A673 (cell line): ENCODE measurements at regions not wholly inside any gene's neighbourhood (a gene's known extent, or its start where the extent isn't known, plus 50 kb on each side); places are given as distances from the start of the nearest gene placed in this dataset.

Experiments used
- BruUV-seq: library from RNA; stranded (reverse); fragments of 400-500 nt; replicated peaks from 2 replicates; lab custom pipeline; 2021; lab: Mats Ljungman, UMichigan
- CTCF ChIA-PET: fragments of 300-600 bp; sonication (Branson Sonifier 250); formaldehyde crosslinking; loops from one replicate; lab custom pipeline; 2022; ENCODE audit warnings: antibody characterized with exemption; lab: Charles Lee
- POLR2A ChIA-PET: fragments of 300-600 bp; sonication (Branson Sonifier 250); formaldehyde crosslinking; loops from one replicate; lab custom pipeline; 2022; ENCODE audit warnings: antibody characterized with exemption; ENCODE audit not compliant: low non-redundant PET; lab: Charles Lee
- DNase-seq: peaks from one replicate; pipeline ENCODE4 v3.0.0-alpha.2; 2015; ENCODE audit warnings: low spot score
- H3K27ac ChIP-seq: fragments of 200-600 bp; sonication (generic); 2 replicates; pipeline ENCODE4 v1.5.1; 2016; ENCODE audit warnings: mixed run types, low read depth, mild to moderate bottlenecking, mixed read lengths, antibody characterized with exemption, low read length; ENCODE audit not compliant: poor library complexity, severe bottlenecking
- H3K27me3 ChIP-seq: fragments of 200-600 bp; sonication (generic); replicated peaks from 2 replicates; pipeline ENCODE4 v1.6.1; 2017; ENCODE audit warnings: mixed run types, low read depth, mild to moderate bottlenecking, mixed read lengths, antibody characterized with exemption, low read length; ENCODE audit not compliant: insufficient read depth, poor library complexity
- H3K36me3 ChIP-seq: fragments of 200-600 bp; sonication (generic); 2 replicates; pipeline ENCODE4 v1.6.1; 2016; ENCODE audit warnings: mixed run types, mild to moderate bottlenecking, mixed read lengths, antibody characterized with exemption, low read length; ENCODE audit not compliant: insufficient read depth, poor library complexity, severe bottlenecking
- H3K4me1 ChIP-seq: fragments of 200-600 bp; sonication (generic); 2 replicates; pipeline ENCODE4 v1.6.1; 2017; ENCODE audit warnings: mixed run types, mild to moderate bottlenecking, mixed read lengths, antibody characterized with exemption, low read length; ENCODE audit not compliant: insufficient read depth, poor library complexity, severe bottlenecking
- H3K4me3 ChIP-seq: fragments of 200-600 bp; sonication (generic); 2 replicates; pipeline ENCODE4 v1.5.1; 2016; ENCODE audit warnings: low read depth, mixed run types, mild to moderate bottlenecking, mixed read lengths, low read length; ENCODE audit not compliant: poor library complexity, severe bottlenecking
- H3K9me3 ChIP-seq: fragments of 200-600 bp; sonication (generic); 2 replicates; pipeline ENCODE4 v1.6.1; 2016; ENCODE audit warnings: mixed run types, low read depth, mild to moderate bottlenecking, mixed read lengths, antibody characterized with exemption, low read length; ENCODE audit not compliant: poor library complexity, severe bottlenecking
- CTCF ChIP-seq: fragments of 300-800, 200-600 bp; sonication (generic); conservative IDR thresholded peaks from 2 replicates; pipeline ENCODE4 v1.5.1; 2017; ENCODE audit warnings: low read depth, mild to moderate bottlenecking, antibody characterized with exemption, low read length, moderate library complexity, mixed read lengths
- EZH2 ChIP-seq: fragments of 200-600 bp; sonication (generic); IDR thresholded peaks from 2 replicates; pipeline ENCODE4 v1.6.1; 2017; ENCODE audit warnings: borderline replicate concordance, low read depth, mild to moderate bottlenecking, mixed read lengths, antibody characterized with exemption, low read length; ENCODE audit not compliant: poor library complexity, severe bottlenecking
- intact Hi-C: fragments of 100-400 bp; cut with micrococcal nuclease; formaldehyde crosslinking; loops from one replicate; pipeline ENCODE4 v1.10.0; 2022; ENCODE audit not compliant: unreplicated experiment

- no peaks in the 10 kb centered on the region for H3K9me3 ChIP-seq
- no peaks in the 10 kb centered on the region for H3K36me3 ChIP-seq
- intact Hi-C loops, result no loop called here
- CTCF ChIA-PET, result no interaction called here
- BruUV-seq, result no TSS peak
- no peak for DNase-seq
- no peaks in the 10 kb centered on the region for H3K4me1 ChIP-seq
- TF ChIP-seq EZH2, result no peak
- no peak for TF ChIP-seq CTCF
- no peak overlapping the region for H3K4me3 ChIP-seq
- no peaks in the 10 kb centered on the region for H3K27me3 ChIP-seq
- H3K27ac ChIP-seq, result no peak overlapping the region
- POLR2A ChIA-PET, result no interaction called here
Observed at GRCh38 chr13:73321043-73321442, 262.2 kb downstream of the KLF5 start.

- POLR2A ChIA-PET, result no interaction called here
- BruUV-seq, result no TSS peak
- Histone ChIP-seq H3K4me1 (no peaks in the 10 kb centered on the region), H3K9me3 (peaks cover 5% of the 10 kb centered on the region), H3K36me3 (no peaks in the 10 kb centered on the region), H3K27ac (no peak overlapping the region), H3K27me3 (no peaks in the 10 kb centered on the region), H3K4me3 (no peak overlapping the region)
- intact Hi-C loops, result no loop called here
- CTCF ChIA-PET, result no interaction called here
- TF ChIP-seq CTCF (no peak), EZH2 (no peak)
- no peak for DNase-seq
Observed at GRCh38 chr13:73317140-73317539, 258.3 kb downstream of the KLF5 start.

GRCh38 chr13:73310366-73310765 lies 251.6 kb downstream of the KLF5 start:
- BruUV-seq, result no TSS peak
- POLR2A ChIA-PET, result no interaction called here
- H3K4me1 ChIP-seq, result no peaks in the 10 kb centered on the region
- H3K9me3 ChIP-seq, result peaks cover 5% of the 10 kb centered on the region
- H3K4me3 ChIP-seq, result no peak overlapping the region
- H3K27me3 ChIP-seq, result no peaks in the 10 kb centered on the region
- intact Hi-C loops, result no loop called here
- no peak overlapping the region for H3K27ac ChIP-seq
- DNase-seq, result no peak
- TF ChIP-seq CTCF, result no peak
- no peak for TF ChIP-seq EZH2
- CTCF ChIA-PET, result no interaction called here
- no peaks in the 10 kb centered on the region for H3K36me3 ChIP-seq
